ENCODE measurements at regions not wholly inside any gene's neighbourhood (a gene's known extent, or its start where the extent isn't known, plus 50 kb on each side); places are given as distances from the start of the nearest gene placed in this dataset.
"Not testable (repeated sequence)": the region's sequence is repeated elsewhere in the genome, so short reads cannot be mapped to it uniquely, and the experiment has no call there.

GRCh38 chr5:71789746-71790145, 70.7 kb downstream of the CARTPT start:
- no peak overlapping the region for H3K27ac ChIP-seq

DNA sequence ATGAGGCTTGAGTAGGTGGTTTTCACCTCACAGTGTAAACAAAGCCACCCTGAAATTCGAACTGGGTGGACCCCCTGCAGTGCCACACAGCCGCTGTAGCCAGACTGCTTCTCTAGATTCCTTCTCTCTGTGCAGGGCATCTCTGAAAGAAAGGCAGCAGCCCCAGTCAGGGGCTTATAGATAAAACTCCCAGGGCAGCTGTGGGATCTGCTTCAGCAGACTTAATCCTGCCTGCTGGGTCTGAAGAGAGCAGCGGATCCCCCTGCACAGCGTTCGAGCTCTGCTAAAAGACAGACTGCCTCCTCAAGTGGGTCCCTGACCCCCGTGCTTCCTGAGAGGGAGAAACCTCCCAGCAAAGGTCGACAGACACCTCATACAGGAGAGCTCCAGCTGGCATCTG, 71.4 kb downstream of the CARTPT start:
- Histone ChIP-seq H3K4me1 (no peaks in the 10 kb centered on the region), H4K20me1 (no peaks in the 10 kb centered on the region), H3K9me3 (replicated peaks in 1 of 11) (peaks cover 38 to 60% (median 48%) of the 10 kb centered on the region in 11 experiments), H3K4me2 (no peak overlapping the region), H3K27me3 (no peaks in the 10 kb centered on the region), H3K4me3 (no peak overlapping the region), H3K9ac (no peak overlapping the region), H3K36me3 (no peaks in the 10 kb centered on the region; a peak in 1 of 22 replicates), H3K27ac (no peak overlapping the region)
- no peak for TF ChIP-seq Cebpa-rat (IDR thresholded peaks at IDR 0.05)

More at GRCh38 chr5:71789746-71790145, 70.7 kb downstream of the CARTPT start:
- Histone ChIP-seq H3K9ac (no peak overlapping the region), H3K9me3 (replicated peaks in 1 of 11) (peaks cover 32 to 54% (median 42%) of the 10 kb centered on the region in 11 experiments), H3K36me3 (no peaks in the 10 kb centered on the region; a peak in 1 of 22 replicates), H3K4me3 (no peak overlapping the region), H3K4me2 (no peak overlapping the region), H4K20me1 (no peaks in the 10 kb centered on the region), H3K27me3 (no peaks in the 10 kb centered on the region), H3K4me1 (no peaks in the 10 kb centered on the region)
- TF ChIP-seq Cebpa-rat (IDR thresholded peaks at IDR 0.05), result no peak

- not testable (repeated sequence) for H3K4me1 ChIP-seq, H3K9ac ChIP-seq, H3K27me3 ChIP-seq, H3K27ac ChIP-seq, H3K4me2 ChIP-seq, H4K20me1 ChIP-seq, H3K4me3 ChIP-seq, H3K36me3 ChIP-seq
- peaks cover 38 to 64% (median 48%) of the 10 kb centered on the region in 11 experiments for H3K9me3 ChIP-seq (replicated peaks in 1 of 11)
Observed at GRCh38 chr5:71792041-71792440, 73.0 kb downstream of the CARTPT start.

DNA sequence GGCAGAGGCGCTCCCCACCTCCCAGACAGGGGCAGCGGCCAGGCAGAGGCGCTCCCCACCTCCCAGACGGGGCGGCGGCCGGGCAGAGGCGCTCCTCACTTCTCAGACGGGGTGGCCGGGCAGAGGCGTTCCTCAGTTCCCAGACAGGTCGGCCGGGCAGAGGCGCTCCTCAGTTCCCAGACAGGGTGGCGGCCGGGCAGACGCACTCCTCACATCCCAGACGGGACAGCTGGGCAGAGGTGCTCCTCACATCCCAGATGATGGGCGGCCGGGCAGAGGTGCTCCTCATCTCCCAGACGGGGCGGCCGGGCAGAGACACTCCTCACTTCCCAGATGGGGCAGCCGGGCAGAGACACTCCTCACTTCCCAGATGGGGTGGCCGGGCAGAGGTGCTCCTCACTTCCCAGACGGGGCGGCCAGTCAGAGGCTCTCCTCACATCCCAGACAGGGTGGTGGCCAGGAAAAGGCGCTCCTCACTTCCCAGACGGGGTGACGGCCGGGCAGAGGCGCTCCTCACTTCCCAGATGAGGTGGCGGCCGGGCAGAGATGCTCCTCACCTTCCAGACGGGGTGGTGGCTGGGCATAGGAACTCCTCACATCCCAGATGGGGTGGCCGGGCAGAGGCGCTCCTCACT, 75.1 kb downstream of the CARTPT start:
- TF ChIP-seq Cebpa-rat (IDR thresholded peaks at IDR 0.05), result no peak
- peaks cover 47 to 72% (median 57%) of the 10 kb centered on the region in 11 experiments for H3K9me3 ChIP-seq (replicated peaks in 1 of 11)
- H4K20me1 ChIP-seq, result no peaks in the 10 kb centered on the region
- H3K4me1 ChIP-seq, result no peaks in the 10 kb centered on the region
- no peak overlapping the region for H3K9ac ChIP-seq
- H3K27me3 ChIP-seq, result no peaks in the 10 kb centered on the region
- H3K4me3 ChIP-seq, result peak overlapping the region in 1 of 10 experiments; percentile 42; a peak in 1 of 20 replicates
- no peak overlapping the region for H3K27ac ChIP-seq
- H3K36me3 ChIP-seq, result no peaks in the 10 kb centered on the region; a peak in 1 of 22 replicates
- H3K4me2 ChIP-seq, result no peak overlapping the region

- no peak for TF ChIP-seq Cebpa-rat (IDR thresholded peaks at IDR 0.05)
- Histone ChIP-seq H3K36me3 (no peaks in the 10 kb centered on the region), H3K9me3 (replicated peaks in 1 of 11) (peaks cover 7 to 19% (median 10%) of the 10 kb centered on the region in 11 experiments; a peak in 21 of 22 replicates), H3K27me3 (no peaks in the 10 kb centered on the region), H4K20me1 (no peaks in the 10 kb centered on the region), H3K4me2 (no peak overlapping the region; a peak in 2 of 22 replicates), H3K27ac (no peak overlapping the region), H3K4me1 (peaks cover 0 to 13% (median 0%) of the 10 kb centered on the region in 10 experiments; a peak in 1 of 20 replicates), H3K4me3 (no peak overlapping the region), H3K9ac (no peak overlapping the region)
Observed at GRCh38 chr5:71802673-71803072, 83.6 kb downstream of the CARTPT start.

DNA sequence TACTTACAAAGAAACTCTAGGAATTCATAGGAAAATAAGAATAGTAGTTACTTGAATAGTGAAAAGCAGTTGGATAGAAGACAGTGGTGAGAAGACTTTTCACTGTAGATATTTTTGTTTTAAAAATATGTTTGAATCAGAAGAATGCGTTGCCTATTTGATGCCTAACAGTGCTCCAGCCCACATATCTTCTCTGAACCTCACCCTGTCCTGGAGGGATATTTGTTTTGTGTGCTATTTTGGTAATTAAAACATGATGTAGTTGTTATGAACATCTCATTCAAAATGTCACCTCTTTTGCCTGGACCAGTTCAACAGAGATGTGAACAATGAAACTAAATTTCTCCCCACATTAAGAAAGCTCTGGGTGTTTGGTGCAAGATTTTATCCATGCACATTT, 87.6 kb downstream of the CARTPT start:
- TF ChIP-seq Cebpa-rat (IDR thresholded peaks at IDR 0.05), result no peak
- Histone ChIP-seq H3K9me3 (replicated peaks in 1 of 11) (no peaks in the 10 kb centered on the region), H3K9ac (no peak overlapping the region), H3K4me3 (no peak overlapping the region), H3K4me2 (no peak overlapping the region), H3K27ac (no peak overlapping the region), H3K36me3 (no peaks in the 10 kb centered on the region), H4K20me1 (no peaks in the 10 kb centered on the region), H3K27me3 (no peaks in the 10 kb centered on the region), H3K4me1 (peaks cover 17 to 27% (median 22%) of the 10 kb centered on the region in 10 experiments)

DNA sequence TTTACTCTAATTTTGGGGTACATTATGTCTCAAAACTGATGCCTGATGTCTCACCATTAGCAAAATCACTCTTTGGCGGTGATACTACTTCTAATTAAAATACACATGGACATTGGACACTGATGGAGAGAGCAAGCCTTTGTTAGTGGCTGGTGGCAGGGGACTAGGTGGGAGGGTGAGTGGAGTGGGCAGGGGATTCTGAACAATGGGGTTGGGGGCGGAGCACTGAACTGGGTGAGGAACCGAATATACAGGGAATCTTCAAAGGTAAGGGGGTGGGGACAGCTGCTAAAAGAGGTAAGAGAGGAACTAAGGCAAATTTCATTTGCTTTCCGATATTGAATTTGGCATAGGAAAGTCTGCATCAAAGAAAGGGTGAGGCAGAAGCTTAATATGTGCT, 88.8 kb downstream of the CARTPT start:
- no peaks in the 10 kb centered on the region for H3K36me3 ChIP-seq
- no peak overlapping the region for H3K27ac ChIP-seq
- no peak overlapping the region for H3K9ac ChIP-seq
- no peak overlapping the region for H3K4me3 ChIP-seq
- H4K20me1 ChIP-seq, result no peaks in the 10 kb centered on the region
- no peaks in the 10 kb centered on the region for H3K27me3 ChIP-seq
- H3K9me3 ChIP-seq (replicated peaks in 1 of 11), result no peaks in the 10 kb centered on the region
- H3K4me1 ChIP-seq, result peaks cover 17 to 26% (median 22%) of the 10 kb centered on the region in 10 experiments
- TF ChIP-seq Cebpa-rat (IDR thresholded peaks at IDR 0.05), result no peak
- no peak overlapping the region for H3K4me2 ChIP-seq

GRCh38 chr5:71809446-71809845, 90.4 kb downstream of the CARTPT start:
- peak overlapping the region in 10 of 11 experiments; percentile 68 to 88 (median 85); a peak in 19 of 22 replicates for H3K4me2 ChIP-seq
- no peaks in the 10 kb centered on the region for H3K9me3 ChIP-seq (replicated peaks in 1 of 11)
- no peaks in the 10 kb centered on the region for H3K27me3 ChIP-seq
- H3K9ac ChIP-seq, result no peak overlapping the region
- TF ChIP-seq Cebpa-rat (IDR thresholded peaks at IDR 0.05), result no peak
- no peak overlapping the region for H3K27ac ChIP-seq
- H3K36me3 ChIP-seq, result no peaks in the 10 kb centered on the region
- H4K20me1 ChIP-seq, result no peaks in the 10 kb centered on the region
- H3K4me3 ChIP-seq, result no peak overlapping the region
- peaks cover 17 to 23% (median 21%) of the 10 kb centered on the region in 10 experiments for H3K4me1 ChIP-seq

GRCh38 chr5:71810023-71810422, 90.9 kb downstream of the CARTPT start:
- H4K20me1 ChIP-seq, result no peaks in the 10 kb centered on the region
- TF ChIP-seq Cebpa-rat (IDR thresholded peaks at IDR 0.05), result no peak
- H3K27ac ChIP-seq, result peak overlapping the region in 4 of 11 experiments; percentile 2 to 39 (median 32); a peak in 4 of 22 replicates
- H3K4me1 ChIP-seq, result peaks cover 17 to 23% (median 21%) of the 10 kb centered on the region in 10 experiments
- peak overlapping the region in 8 of 11 experiments; percentile 12 to 34 (median 19); a peak in 7 of 22 replicates for H3K9ac ChIP-seq
- no peak overlapping the region; a peak in 1 of 20 replicates for H3K4me3 ChIP-seq
- no peaks in the 10 kb centered on the region for H3K27me3 ChIP-seq
- peak overlapping the region; percentile 60 to 88 (median 84) for H3K4me2 ChIP-seq
- H3K9me3 ChIP-seq (replicated peaks in 1 of 11), result no peaks in the 10 kb centered on the region
- no peaks in the 10 kb centered on the region for H3K36me3 ChIP-seq
